Astrocyte of the cerebellum (primary cell): ENCODE measurements at regions not wholly inside any gene's neighbourhood (a gene's known extent, or its start where the extent isn't known, plus 50 kb on each side); places are given as distances from the start of the nearest gene placed in this dataset.

ENCODE experiments used
- DNase-seq: peaks from one replicate; pipeline ENCODE4 v3.0.0-alpha.2; 2011; ENCODE audit warnings: low read depth
- H3K4me3 ChIP-seq: 2 replicates; pipeline ENCODE4 v1.5.1; 2011; ENCODE audit warnings: mild to moderate bottlenecking, low read depth, low read length, moderate library complexity
- in situ Hi-C: cut with HindIII; loops from 2 replicates; pipeline ENCODE4 v1.10.0; 2017; ENCODE audit warnings: low sequenced_read_pairs
- TF ChIP-seq, protein P1 (sequence below): IDR thresholded peaks from 2 replicates; pipeline ENCODE4 v1.5.1; 2012; ENCODE audit warnings: low read length, low read depth, moderate library complexity, mild to moderate bottlenecking; ENCODE audit errors: missing control alignments

DNA sequence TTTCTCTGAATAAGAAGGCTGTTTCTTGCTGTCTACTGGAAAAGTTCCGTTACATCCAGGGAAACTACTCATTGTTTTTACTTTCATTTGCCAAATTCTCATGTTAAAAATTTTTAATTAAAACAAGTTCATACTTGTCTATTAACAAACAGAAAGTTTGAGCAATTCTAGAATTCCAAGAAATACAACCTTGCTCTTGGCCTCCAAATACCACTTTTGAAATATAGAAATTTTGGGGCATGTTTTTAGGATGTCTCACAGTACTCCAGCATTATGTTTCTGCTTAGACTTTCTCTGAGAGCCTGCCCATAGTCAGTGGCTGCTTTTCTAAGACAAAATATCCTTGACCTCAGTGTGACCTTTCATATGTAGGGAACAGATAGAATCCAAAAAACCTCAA, 228.7 kb upstream of the RND3 start:
- in situ Hi-C loops: no loop called here
- DNase-seq: no peak
- TF ChIP-seq, protein P1, sequence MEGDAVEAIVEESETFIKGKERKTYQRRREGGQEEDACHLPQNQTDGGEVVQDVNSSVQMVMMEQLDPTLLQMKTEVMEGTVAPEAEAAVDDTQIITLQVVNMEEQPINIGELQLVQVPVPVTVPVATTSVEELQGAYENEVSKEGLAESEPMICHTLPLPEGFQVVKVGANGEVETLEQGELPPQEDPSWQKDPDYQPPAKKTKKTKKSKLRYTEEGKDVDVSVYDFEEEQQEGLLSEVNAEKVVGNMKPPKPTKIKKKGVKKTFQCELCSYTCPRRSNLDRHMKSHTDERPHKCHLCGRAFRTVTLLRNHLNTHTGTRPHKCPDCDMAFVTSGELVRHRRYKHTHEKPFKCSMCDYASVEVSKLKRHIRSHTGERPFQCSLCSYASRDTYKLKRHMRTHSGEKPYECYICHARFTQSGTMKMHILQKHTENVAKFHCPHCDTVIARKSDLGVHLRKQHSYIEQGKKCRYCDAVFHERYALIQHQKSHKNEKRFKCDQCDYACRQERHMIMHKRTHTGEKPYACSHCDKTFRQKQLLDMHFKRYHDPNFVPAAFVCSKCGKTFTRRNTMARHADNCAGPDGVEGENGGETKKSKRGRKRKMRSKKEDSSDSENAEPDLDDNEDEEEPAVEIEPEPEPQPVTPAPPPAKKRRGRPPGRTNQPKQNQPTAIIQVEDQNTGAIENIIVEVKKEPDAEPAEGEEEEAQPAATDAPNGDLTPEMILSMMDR: no peak
- H3K4me3 ChIP-seq: no peak overlapping the region

- in situ Hi-C loops: no loop called here
- no peak for DNase-seq
- H3K4me3 ChIP-seq: no peak overlapping the region
- TF ChIP-seq, protein P1: no peak
These were observed 228.0 kb upstream of the RND3 start for GRCh38 chr2:150715501-150715900.

DNA sequence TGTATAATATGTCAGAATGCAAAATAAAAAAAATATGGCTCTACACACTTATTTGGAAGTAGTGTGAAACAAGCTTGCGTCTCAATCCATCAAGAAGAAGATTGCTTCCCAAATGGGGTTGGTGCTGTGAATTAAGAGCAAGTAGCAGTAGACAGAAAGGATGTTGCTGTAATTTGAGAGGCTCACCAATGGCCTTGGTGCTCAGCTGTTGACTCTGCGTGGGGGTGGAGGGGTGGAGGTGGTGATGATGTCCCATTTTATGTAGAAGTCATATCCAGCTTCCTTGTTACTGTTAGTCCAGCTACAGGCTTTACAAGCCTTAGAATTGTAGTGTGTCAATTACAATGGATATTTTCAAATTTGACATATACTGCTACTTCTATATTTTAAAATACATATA, 223.4 kb upstream of the RND3 start:
- H3K4me3 ChIP-seq: no peak overlapping the region
- no peak for DNase-seq
- in situ Hi-C loops: no loop called here
- TF ChIP-seq, protein P1: no peak

GRCh38 chr2:150710041-150710440, 222.6 kb upstream of the RND3 start:
- no peak overlapping the region for H3K4me3 ChIP-seq
- in situ Hi-C loops: no loop called here
- TF ChIP-seq, protein P1: no peak
- no peak for DNase-seq

- TF ChIP-seq, protein P1: no peak
- H3K4me3 ChIP-seq: no peak overlapping the region
- DNase-seq: no peak
- in situ Hi-C loops: no loop called here
These were observed 219.1 kb upstream of the RND3 start for GRCh38 chr2:150706561-150706960.

DNA sequence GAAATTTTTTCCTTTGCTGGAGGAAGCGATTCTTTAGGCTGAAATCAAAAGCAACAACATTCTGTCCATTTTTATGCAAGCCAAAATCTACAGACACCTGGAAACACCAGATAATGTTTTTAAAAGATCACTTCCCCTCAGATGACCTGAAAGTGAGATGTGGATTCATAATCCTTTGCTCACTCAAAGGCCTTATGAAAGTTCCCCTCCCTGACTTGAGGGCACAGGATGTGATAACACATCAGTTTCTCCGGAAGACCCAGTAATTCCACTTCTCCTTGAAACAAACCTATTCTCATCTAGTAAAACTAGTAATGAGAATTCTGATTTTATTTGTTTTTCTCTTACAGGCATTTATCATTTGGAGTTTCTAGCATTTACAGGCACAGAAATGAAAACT, 218.3 kb upstream of the RND3 start:
- no peak overlapping the region for H3K4me3 ChIP-seq
- TF ChIP-seq, protein P1: no peak
- in situ Hi-C loops: no loop called here
- no peak for DNase-seq

DNA sequence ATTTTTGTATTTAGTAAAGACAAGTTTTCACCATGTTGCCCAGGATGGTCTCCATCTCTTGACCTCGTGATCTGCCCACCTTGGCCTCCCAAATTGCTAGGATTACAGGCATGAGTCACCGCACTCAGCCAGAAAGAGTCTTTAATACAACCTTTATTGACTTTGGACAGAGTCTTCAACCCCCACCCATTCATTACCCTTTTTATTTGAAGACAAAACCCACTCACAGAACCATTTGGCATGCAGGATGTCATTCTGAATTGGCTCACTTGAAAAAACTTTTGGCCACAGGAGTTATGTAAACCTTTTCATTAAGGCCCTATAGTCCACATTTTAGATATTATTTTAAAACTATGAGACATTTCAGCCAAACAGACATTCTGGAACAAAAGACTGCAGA, 217.9 kb upstream of the RND3 start:
- no peak overlapping the region for H3K4me3 ChIP-seq
- DNase-seq: peak; percentile 8
- in situ Hi-C loops: no loop called here
- TF ChIP-seq, protein P1: no peak
